HCT116 (cell line): ENCODE measurements at regions not wholly inside any gene's neighbourhood (a gene's known extent, or its start where the extent isn't known, plus 50 kb on each side); places are given as distances from the start of the nearest gene placed in this dataset.

ENCODE experiments used
- POLR2A ChIP-seq: IDR thresholded peaks from 2 replicates; pipeline ENCODE4 v1.7.0; 2011; ENCODE audit warnings: borderline replicate concordance; ENCODE audit not compliant: insufficient read depth, insufficient read length; ENCODE audit errors: extremely low read depth
- TF ChIP-seq, protein P1 (sequence below), 3 experiments: fragments of 200-600 bp in 1 of 3; sonication (generic) in 1 of 3; IDR thresholded peaks in 2 of 3; conservative IDR thresholded peaks in 1 of 3; 2 replicates each; pipeline ENCODE4 v1.5.1; 2012 to 2017; ENCODE audit warnings: low read depth in 2 of 3, low read length in 2 of 3, antibody characterized with exemption in 1 of 3, borderline replicate concordance in 1 of 3, control low read depth in 1 of 3, mild to moderate bottlenecking in 1 of 3, mixed read lengths in 1 of 3, mixed run types in 1 of 3, moderate library complexity in 1 of 3; ENCODE audit not compliant: insufficient read depth in 1 of 3

DNA sequence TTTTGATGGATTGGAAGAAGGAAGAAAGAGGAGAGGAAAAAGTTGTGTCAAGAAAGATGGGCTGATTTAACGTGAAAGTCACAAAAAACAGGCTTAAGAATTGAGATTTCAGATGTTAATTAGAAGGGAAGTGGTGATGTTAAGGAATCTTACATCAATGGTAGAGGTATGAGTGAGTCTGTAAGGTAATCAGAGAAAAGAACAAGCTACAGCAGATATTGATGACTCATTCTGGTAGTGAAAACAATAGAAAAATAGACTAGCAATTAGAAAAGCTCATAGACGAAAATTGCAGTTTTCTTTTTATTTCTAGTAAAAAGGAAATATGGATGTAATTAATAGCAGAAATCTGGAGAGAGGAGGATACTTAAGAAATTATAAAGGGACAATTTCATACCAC is 559.6 kb downstream of the MCTP2 start:
- TF ChIP-seq, protein P1, sequence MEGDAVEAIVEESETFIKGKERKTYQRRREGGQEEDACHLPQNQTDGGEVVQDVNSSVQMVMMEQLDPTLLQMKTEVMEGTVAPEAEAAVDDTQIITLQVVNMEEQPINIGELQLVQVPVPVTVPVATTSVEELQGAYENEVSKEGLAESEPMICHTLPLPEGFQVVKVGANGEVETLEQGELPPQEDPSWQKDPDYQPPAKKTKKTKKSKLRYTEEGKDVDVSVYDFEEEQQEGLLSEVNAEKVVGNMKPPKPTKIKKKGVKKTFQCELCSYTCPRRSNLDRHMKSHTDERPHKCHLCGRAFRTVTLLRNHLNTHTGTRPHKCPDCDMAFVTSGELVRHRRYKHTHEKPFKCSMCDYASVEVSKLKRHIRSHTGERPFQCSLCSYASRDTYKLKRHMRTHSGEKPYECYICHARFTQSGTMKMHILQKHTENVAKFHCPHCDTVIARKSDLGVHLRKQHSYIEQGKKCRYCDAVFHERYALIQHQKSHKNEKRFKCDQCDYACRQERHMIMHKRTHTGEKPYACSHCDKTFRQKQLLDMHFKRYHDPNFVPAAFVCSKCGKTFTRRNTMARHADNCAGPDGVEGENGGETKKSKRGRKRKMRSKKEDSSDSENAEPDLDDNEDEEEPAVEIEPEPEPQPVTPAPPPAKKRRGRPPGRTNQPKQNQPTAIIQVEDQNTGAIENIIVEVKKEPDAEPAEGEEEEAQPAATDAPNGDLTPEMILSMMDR (IDR thresholded peaks at IDR 0.05 in 2 of 3, conservative IDR thresholded peaks at IDR 0.05 in 1 of 3; ENCODE audit: borderline replicate concordance in 1 of 3, insufficient read depth in 1 of 3, low read depth in 2 of 3, low read length in 2 of 3): no peak
- TF ChIP-seq POLR2A: no peak
